GM23248 (cell line): ENCODE measurements at regions not wholly inside any gene's neighbourhood (a gene's known extent, or its start where the extent isn't known, plus 50 kb on each side); places are given as distances from the start of the nearest gene placed in this dataset.

Source experiments
- EZH2 ChIP-seq: fragments of 200-600 bp; sonication (generic); IDR thresholded peaks from 2 replicates; pipeline ENCODE4 v1.6.1; 2018; ENCODE audit warnings: antibody characterized with exemption, mild to moderate bottlenecking; ENCODE audit not compliant: insufficient read depth, poor library complexity, severe bottlenecking
- EZH2phosphoT487 ChIP-seq: fragments of 200-600 bp; sonication (generic); IDR thresholded peaks from 2 replicates; pipeline ENCODE4 v1.6.1; 2018; ENCODE audit warnings: antibody characterized with exemption, moderate library complexity, mild to moderate bottlenecking, low read depth; ENCODE audit not compliant: insufficient read depth

- TF ChIP-seq EZH2 = no peak
- TF ChIP-seq EZH2phosphoT487 = no peak
Observed at GRCh38 chr10:89887406-89887805, 186.0 kb downstream of the KIF20B start.
